Bronchial epithelial cell (primary cell): ENCODE measurements at regions not wholly inside any gene's neighbourhood (a gene's known extent, or its start where the extent isn't known, plus 50 kb on each side); places are given as distances from the start of the nearest gene placed in this dataset.

Source experiments
- DNase-seq: peaks from one replicate; pipeline ENCODE4 v3.0.0-alpha.2; 2010; ENCODE audit warnings: low read depth
- FAIRE-seq: peaks from 2 replicates; lab custom pipeline; 2011; peaks lifted over from hg19 to GRCh38; lab: Jason Lieb, UNC
- H3K27me3 ChIP-seq: 2 replicates; pipeline ENCODE4 v1.5.1; 2011; ENCODE audit warnings: low read length; ENCODE audit not compliant: control insufficient read depth, insufficient read depth
- H3K36me3 ChIP-seq: 2 replicates; pipeline ENCODE4 v1.5.1; 2011; ENCODE audit warnings: low read length; ENCODE audit not compliant: control insufficient read depth, insufficient read depth
- H3K4me3 ChIP-seq: 2 replicates; pipeline ENCODE4 v1.5.1; 2011; ENCODE audit warnings: mild to moderate bottlenecking, low read depth, low read length, control low read depth
- TF ChIP-seq, protein P1 (sequence below): IDR thresholded peaks from 2 replicates; pipeline ENCODE4 v1.5.1; 2011; ENCODE audit warnings: mild to moderate bottlenecking, moderate library complexity, low read length, control low read depth, inconsistent platforms; ENCODE audit not compliant: insufficient read depth, severe bottlenecking

DNA sequence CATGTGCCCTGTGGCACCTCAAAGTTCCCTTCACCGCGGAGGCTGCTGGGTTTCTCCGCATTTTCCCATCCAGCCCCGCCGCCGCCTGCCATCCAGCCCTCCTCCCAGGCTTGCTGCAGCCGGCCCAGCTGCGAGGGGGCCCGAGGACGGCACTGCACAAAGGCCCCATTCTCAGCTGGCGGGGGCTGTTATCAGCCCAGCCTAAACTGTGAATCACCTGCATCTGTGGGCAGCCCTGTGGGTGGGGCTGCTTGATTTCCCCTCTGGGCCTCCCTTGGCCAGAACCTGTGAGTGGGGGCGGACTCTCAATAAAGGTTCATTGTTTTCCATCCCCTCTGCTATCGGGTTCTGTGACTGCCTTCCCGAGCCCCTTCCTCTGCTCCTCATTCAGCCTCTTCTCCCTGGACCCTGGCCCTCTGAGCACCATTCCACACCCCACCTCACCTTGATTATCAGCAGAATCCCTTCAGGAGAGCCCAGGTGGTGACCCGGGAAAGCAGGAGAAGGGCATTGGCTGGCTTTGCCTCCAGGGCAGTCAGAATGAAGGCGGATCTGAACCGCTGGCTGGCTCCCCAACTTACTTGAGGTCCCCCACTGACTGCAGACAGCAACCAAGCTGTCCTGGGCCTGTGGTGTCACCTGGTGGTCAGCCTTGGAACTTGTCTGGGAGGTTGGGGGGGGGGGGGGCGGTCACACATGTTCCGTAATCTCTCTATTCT, 204.5 kb downstream of the ZFP36L2 start:
- no peaks in the 10 kb centered on the region for H3K36me3 ChIP-seq
- H3K27me3 ChIP-seq: no peaks in the 10 kb centered on the region
- no peak for DNase-seq
- no peak overlapping the region for H3K4me3 ChIP-seq
- TF ChIP-seq, protein P1, sequence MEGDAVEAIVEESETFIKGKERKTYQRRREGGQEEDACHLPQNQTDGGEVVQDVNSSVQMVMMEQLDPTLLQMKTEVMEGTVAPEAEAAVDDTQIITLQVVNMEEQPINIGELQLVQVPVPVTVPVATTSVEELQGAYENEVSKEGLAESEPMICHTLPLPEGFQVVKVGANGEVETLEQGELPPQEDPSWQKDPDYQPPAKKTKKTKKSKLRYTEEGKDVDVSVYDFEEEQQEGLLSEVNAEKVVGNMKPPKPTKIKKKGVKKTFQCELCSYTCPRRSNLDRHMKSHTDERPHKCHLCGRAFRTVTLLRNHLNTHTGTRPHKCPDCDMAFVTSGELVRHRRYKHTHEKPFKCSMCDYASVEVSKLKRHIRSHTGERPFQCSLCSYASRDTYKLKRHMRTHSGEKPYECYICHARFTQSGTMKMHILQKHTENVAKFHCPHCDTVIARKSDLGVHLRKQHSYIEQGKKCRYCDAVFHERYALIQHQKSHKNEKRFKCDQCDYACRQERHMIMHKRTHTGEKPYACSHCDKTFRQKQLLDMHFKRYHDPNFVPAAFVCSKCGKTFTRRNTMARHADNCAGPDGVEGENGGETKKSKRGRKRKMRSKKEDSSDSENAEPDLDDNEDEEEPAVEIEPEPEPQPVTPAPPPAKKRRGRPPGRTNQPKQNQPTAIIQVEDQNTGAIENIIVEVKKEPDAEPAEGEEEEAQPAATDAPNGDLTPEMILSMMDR: peak; percentile 48
- no peak for FAIRE-seq

DNA sequence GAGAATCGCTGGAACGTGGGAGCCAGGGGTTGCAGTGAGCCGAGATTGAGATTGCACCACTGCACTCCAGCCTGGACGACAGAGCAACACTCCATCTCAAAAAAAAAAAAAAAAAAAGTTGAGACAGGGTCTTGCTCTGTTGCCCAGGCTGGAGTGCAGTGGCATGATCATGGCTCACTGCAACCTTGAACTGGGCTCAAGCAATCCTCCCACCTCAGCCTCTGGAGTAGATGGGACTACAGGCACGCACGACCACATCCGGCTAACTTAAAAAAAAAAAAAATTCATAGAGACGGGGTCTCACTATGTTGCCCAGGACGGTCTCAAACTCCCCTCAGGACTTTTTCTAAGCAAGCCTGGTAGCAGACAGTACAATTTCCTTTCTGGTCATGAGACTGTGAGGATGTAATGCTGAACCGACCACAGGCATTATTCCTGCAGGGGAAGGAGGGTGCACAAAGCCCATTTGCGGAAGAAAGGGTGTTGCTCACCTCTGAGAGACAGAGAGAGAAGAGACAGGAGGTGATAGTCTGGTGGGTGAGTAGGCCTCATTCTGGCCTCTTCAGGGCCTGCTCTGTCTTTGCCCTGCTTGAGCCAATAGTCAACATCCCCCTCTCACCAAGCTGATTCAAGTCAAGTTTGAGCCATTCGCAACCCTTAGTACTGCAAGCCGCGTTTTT, 205.3 kb downstream of the ZFP36L2 start:
- Histone ChIP-seq H3K27me3 (no peaks in the 10 kb centered on the region), H3K36me3 (no peaks in the 10 kb centered on the region), H3K4me3 (no peak overlapping the region)
- DNase-seq: no peak
- TF ChIP-seq, protein P1: no peak
- FAIRE-seq: no peak

DNA sequence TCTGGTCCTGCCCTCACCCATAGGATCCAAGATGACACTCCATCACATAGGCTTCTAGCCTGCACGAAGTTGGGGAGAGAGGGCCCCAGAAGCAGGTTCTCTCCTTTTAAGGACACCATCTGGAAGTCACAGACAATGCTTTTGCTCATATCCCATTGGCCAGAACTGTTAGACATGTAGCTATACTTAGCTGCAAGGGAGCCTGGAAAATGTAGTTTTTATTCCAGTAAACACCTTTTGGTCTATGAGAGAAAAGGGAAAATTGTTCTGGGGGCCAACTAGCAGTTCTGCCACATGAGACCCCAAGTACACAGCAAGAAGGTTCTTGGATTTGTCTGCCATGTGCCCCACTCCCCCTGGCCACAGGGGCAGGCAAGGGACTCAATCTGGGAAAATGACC, 206.1 kb downstream of the ZFP36L2 start:
- TF ChIP-seq, protein P1: no peak
- no peak for FAIRE-seq
- H3K4me3 ChIP-seq: no peak overlapping the region
- no peaks in the 10 kb centered on the region for H3K36me3 ChIP-seq
- no peak for DNase-seq
- no peaks in the 10 kb centered on the region for H3K27me3 ChIP-seq

- TF ChIP-seq, protein P1: no peak
- FAIRE-seq: no peak
Observed at GRCh38 chr2:43019536-43020183, 206.7 kb downstream of the ZFP36L2 start.

GRCh38 chr2:43019025-43019367, 207.4 kb downstream of the ZFP36L2 start:
- Histone ChIP-seq H3K4me3 (no peak overlapping the region), H3K36me3 (no peaks in the 10 kb centered on the region), H3K27me3 (no peaks in the 10 kb centered on the region)
- DNase-seq (no peak), FAIRE-seq (no peak)
- TF ChIP-seq, protein P1: no peak

More at GRCh38 chr2:43019536-43020183, 206.7 kb downstream of the ZFP36L2 start:
- Histone ChIP-seq H3K4me3 (no peak overlapping the region), H3K36me3 (no peaks in the 10 kb centered on the region), H3K27me3 (no peaks in the 10 kb centered on the region)
- DNase-seq: no peak
